B cell (primary cell): ENCODE measurements at regions not wholly inside any gene's neighbourhood (a gene's known extent, or its start where the extent isn't known, plus 50 kb on each side); places are given as distances from the start of the nearest gene placed in this dataset.

ENCODE experiments used
- ATAC-seq: fragments of 200-7000 bp; cut with Tn5 transposase; one replicate; pipeline ENCODE4 v1.10.0; 2021; ENCODE audit warnings: low read depth, mild to moderate bottlenecking, moderate number of reproducible peaks, moderate library complexity
- CTCF ChIA-PET: fragments of 350-600 bp; sonication (Branson Sonifier 250); formaldehyde crosslinking; loops from one replicate; lab custom pipeline; 2021; ENCODE audit warnings: antibody characterized with exemption, inconsistent platforms; lab: Charles Lee
- POLR2A ChIA-PET: fragments of 350-600 bp; sonication (Branson Sonifier 250); formaldehyde crosslinking; loops from one replicate; lab custom pipeline; 2021; ENCODE audit warnings: antibody characterized with exemption; lab: Charles Lee
- DNase-seq: peaks from one replicate; pipeline ENCODE4 v3.0.0; 2013
- H2AFZ ChIP-seq: 2 replicates; pipeline ENCODE4 v1.6.1; 2012; ENCODE audit warnings: mild to moderate bottlenecking, low read depth, low read length; ENCODE audit not compliant: insufficient read depth, poor library complexity, severe bottlenecking
- H3K27ac ChIP-seq, 2 donors: 1 replicate in 1 of 2; 2 replicates in 1 of 2; pipeline ENCODE4 v1.5.1; 2012 to 2013; ENCODE audit warnings: low read length in 2 of 2, mild to moderate bottlenecking in 2 of 2, moderate library complexity in 1 of 2
- H3K27me3 ChIP-seq, 4 experiments: fragments of 200-600 bp in 1 of 4; sonication (generic) in 1 of 4; replicated peaks in 1 of 4; 1 replicate in 2 of 4; 2 replicates in 2 of 4; pipeline versions ENCODE4 v1.6.1 to v1.7.0; 2013 to 2016; ENCODE audit warnings: low read length in 3 of 4, mild to moderate bottlenecking in 2 of 4, mixed read lengths in 1 of 4, moderate library complexity in 1 of 4; ENCODE audit not compliant: insufficient read depth in 4 of 4, control insufficient read depth in 3 of 4; ENCODE audit errors: control extremely low read depth in 1 of 4
- H3K36me3 ChIP-seq, 2 experiments: replicated peaks in 1 of 2; 1 replicate in 1 of 2; 2 replicates in 1 of 2; pipeline versions ENCODE4 v1.6.1 to v1.7.1; 2013; ENCODE audit warnings: low read length in 1 of 2; ENCODE audit not compliant: insufficient read depth in 2 of 2, control insufficient read depth in 1 of 2; ENCODE audit errors: control extremely low read depth in 1 of 2, extremely low read depth in 1 of 2
- H3K4me1 ChIP-seq, 2 donors: fragments of 200-600 bp in 1 of 2; sonication (generic) in 1 of 2; 1 replicate in 1 of 2; 2 replicates in 1 of 2; pipeline versions ENCODE4 v1.5.1 to v1.6.1; 2013 to 2017; ENCODE audit warnings: low read length in 2 of 2; ENCODE audit not compliant: control insufficient read depth in 2 of 2, insufficient read depth in 2 of 2
- H3K4me2 ChIP-seq: replicated peaks from 2 replicates; pipeline ENCODE3; 2012; ENCODE audit warnings: mild to moderate bottlenecking, low read depth, low read length; ENCODE audit not compliant: poor library complexity, severe bottlenecking
- H3K4me3 ChIP-seq, 5 experiments: fragments of 200-600 bp in 1 of 5; sonication (generic) in 1 of 5; 1 replicate in 3 of 5; 2 replicates in 2 of 5; pipeline versions ENCODE4 v1.5.1 to v1.7.0; 2011 to 2016; ENCODE audit warnings: low read length in 4 of 5, mild to moderate bottlenecking in 4 of 5, low read depth in 2 of 5, control low read depth in 1 of 5, moderate library complexity in 1 of 5; ENCODE audit not compliant: insufficient read depth in 1 of 5; ENCODE audit errors: control extremely low read depth in 1 of 5, extremely low read depth in 1 of 5
- H3K79me2 ChIP-seq: fragments of 200-600 bp; sonication (generic); one replicate; pipeline ENCODE4 v1.6.0; 2016; ENCODE audit warnings: low read length; ENCODE audit not compliant: control insufficient read depth, insufficient read depth
- H3K9ac ChIP-seq: fragments of 200-600 bp; sonication (generic); 2 replicates; pipeline ENCODE4 v1.6.1; 2017; ENCODE audit warnings: mild to moderate bottlenecking, low read length, moderate library complexity
- H3K9me3 ChIP-seq, 3 donors: one replicate each; pipeline versions ENCODE4 v1.6.1 to v1.7.1; 2013; ENCODE audit warnings: low read length in 2 of 3; ENCODE audit not compliant: control insufficient read depth in 2 of 3, insufficient read depth in 1 of 3; ENCODE audit errors: control extremely low read depth in 1 of 3
- H4K20me1 ChIP-seq: 2 replicates; pipeline ENCODE4 v1.6.0; 2012; ENCODE audit warnings: mild to moderate bottlenecking, low read length; ENCODE audit not compliant: insufficient read depth, control insufficient read depth, poor library complexity, severe bottlenecking
- H3K27ac Mint-ChIP-seq: one replicate; pipeline ENCODE4 v1.8.0; 2021; ENCODE audit warnings: mixed read lengths
- H3K27me3 Mint-ChIP-seq: one replicate; pipeline ENCODE4 v1.8.0; 2021; ENCODE audit warnings: mixed read lengths
- H3K4me1 Mint-ChIP-seq: one replicate; pipeline ENCODE4 v1.8.0; 2021; ENCODE audit warnings: mixed read lengths
- H3K4me3 Mint-ChIP-seq: one replicate; pipeline ENCODE4 v1.8.0; 2021; ENCODE audit warnings: mixed read lengths
- H3K9me3 Mint-ChIP-seq: one replicate; pipeline ENCODE4 v1.8.0; 2022; ENCODE audit warnings: mixed read lengths; ENCODE audit not compliant: insufficient read depth
- EZH2 ChIP-seq: IDR thresholded peaks from 2 replicates; pipeline ENCODE4 v1.6.1; 2012; ENCODE audit warnings: borderline replicate concordance, low read depth, mild to moderate bottlenecking, moderate library complexity, low read length; ENCODE audit not compliant: insufficient read depth, poor library complexity, severe bottlenecking
- WGBS: methylation state at CpG from one replicate; pipeline ENCODE4 v1.1.5; 2013; ENCODE audit warnings: missing lambda C conversion rate; ENCODE audit not compliant: insufficient coverage; 5-methylcytosine and 5-hydroxymethylcytosine counted together
- intact Hi-C: fragments of 100-400 bp; cut with micrococcal nuclease; formaldehyde crosslinking; loops from one replicate; pipeline ENCODE4 v1.10.0; 2022
- TF ChIP-seq, protein P1 (sequence below): fragments of 200-600 bp; IDR thresholded peaks from one replicate; pipeline ENCODE4 v1.8.0; 2022; ENCODE audit warnings: antibody characterized with exemption, mild to moderate bottlenecking

DNA sequence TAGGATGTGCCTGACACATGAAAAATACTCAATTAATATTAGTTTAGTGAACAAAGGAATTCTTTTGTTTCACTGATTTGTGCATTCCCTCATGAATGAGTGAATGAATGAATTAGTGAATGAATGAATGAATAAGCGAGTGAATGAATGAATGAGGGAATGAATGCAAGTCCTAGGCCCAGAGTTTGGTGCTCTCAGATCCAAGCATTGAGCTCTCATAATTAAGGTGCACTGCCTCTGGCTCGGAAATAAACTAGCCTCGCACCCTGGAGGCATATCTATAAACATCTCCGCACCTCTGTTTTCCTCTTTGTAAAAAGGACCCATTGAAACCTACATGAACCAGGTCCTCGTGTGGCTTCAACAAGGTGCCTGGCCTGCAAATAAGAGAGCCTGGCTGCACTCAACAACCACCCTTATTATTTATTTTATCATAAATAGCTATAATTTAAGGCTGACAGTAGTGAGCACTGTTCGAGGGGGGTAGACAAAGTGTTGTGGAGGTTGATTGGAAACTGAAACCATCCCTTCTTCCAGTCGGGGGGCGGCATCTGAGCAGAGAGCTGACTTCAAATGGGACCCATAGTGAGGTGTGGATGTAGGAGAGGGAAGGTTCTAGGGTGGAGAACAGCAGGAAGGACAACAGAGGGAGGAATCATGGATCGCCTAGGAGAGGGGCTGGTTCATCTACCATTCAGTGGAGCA, 316.8 kb downstream of the BCL11B start:
- CTCF ChIA-PET: interaction anchor here (0.6 kb wide), 1 partner anchor 944 kb away, joined by 6 read pairs; no protein-coding TSS in a partner anchor
- intact Hi-C loops: no loop called here

GRCh38 chr14:98955741-98956070, 316.3 kb downstream of the BCL11B start:
- H3K27ac ChIP-seq: no peak overlapping the region
- WGBS: 83% methylated on average over 4 of the region's 5 CpGs
- Mint-ChIP-seq H3K4me1 (no peaks in the 10 kb centered on the region), H3K9me3 (peaks cover 2% of the 10 kb centered on the region), H3K4me3 (no peak overlapping the region), H3K27me3 (no peaks in the 10 kb centered on the region), H3K27ac (no peak overlapping the region)
- no peak overlapping the region for H3K4me3 ChIP-seq
- intact Hi-C loops: no loop called here
- ChIA-PET POLR2A (no interaction called here), CTCF (no interaction called here)
- no peaks in the 10 kb centered on the region for H3K36me3 ChIP-seq
- no peaks in the 10 kb centered on the region for H3K27me3 ChIP-seq
- ATAC-seq (no peak), DNase-seq (no peak)
- no peaks in the 10 kb centered on the region for H3K79me2 ChIP-seq
- no peak overlapping the region for H2AFZ ChIP-seq
- no peaks in the 10 kb centered on the region for H4K20me1 ChIP-seq
- no peak for TF ChIP-seq EZH2
- TF ChIP-seq, protein P1, sequence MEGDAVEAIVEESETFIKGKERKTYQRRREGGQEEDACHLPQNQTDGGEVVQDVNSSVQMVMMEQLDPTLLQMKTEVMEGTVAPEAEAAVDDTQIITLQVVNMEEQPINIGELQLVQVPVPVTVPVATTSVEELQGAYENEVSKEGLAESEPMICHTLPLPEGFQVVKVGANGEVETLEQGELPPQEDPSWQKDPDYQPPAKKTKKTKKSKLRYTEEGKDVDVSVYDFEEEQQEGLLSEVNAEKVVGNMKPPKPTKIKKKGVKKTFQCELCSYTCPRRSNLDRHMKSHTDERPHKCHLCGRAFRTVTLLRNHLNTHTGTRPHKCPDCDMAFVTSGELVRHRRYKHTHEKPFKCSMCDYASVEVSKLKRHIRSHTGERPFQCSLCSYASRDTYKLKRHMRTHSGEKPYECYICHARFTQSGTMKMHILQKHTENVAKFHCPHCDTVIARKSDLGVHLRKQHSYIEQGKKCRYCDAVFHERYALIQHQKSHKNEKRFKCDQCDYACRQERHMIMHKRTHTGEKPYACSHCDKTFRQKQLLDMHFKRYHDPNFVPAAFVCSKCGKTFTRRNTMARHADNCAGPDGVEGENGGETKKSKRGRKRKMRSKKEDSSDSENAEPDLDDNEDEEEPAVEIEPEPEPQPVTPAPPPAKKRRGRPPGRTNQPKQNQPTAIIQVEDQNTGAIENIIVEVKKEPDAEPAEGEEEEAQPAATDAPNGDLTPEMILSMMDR: no peak
- no peak overlapping the region for H3K9ac ChIP-seq
- peaks cover 0 to 38% (median 0%) of the 10 kb centered on the region in 3 donors for H3K9me3 ChIP-seq
- H3K4me1 ChIP-seq: no peaks in the 10 kb centered on the region
- no peak overlapping the region for H3K4me2 ChIP-seq

More for the DNA sequence above, 316.8 kb downstream of the BCL11B start:
- no peaks in the 10 kb centered on the region for H3K79me2 ChIP-seq
- 77% methylated on average over 6 of the region's 9 CpGs for WGBS
- H3K4me2 ChIP-seq: no peak overlapping the region
- peaks cover 2% of the 10 kb centered on the region for H3K9me3 Mint-ChIP-seq
- H4K20me1 ChIP-seq: no peaks in the 10 kb centered on the region
- H3K27ac Mint-ChIP-seq: no peak overlapping the region
- no peak overlapping the region for H3K27ac ChIP-seq
- no peaks in the 10 kb centered on the region for H3K4me1 Mint-ChIP-seq
- H3K4me3 Mint-ChIP-seq: no peak overlapping the region
- DNase-seq (no peak), ATAC-seq (no peak)
- peaks cover 0 to 35% (median 0%) of the 10 kb centered on the region in 3 donors for H3K9me3 ChIP-seq
- no peak overlapping the region for H3K4me3 ChIP-seq
- H3K36me3 ChIP-seq: no peaks in the 10 kb centered on the region
- POLR2A ChIA-PET: no interaction called here
- no peaks in the 10 kb centered on the region for H3K27me3 Mint-ChIP-seq
- H3K4me1 ChIP-seq: no peaks in the 10 kb centered on the region
- no peak overlapping the region for H2AFZ ChIP-seq
- no peaks in the 10 kb centered on the region for H3K27me3 ChIP-seq
- TF ChIP-seq, protein P1: no peak
- TF ChIP-seq EZH2: no peak
- no peak overlapping the region for H3K9ac ChIP-seq
